AG04450 (cell line): ENCODE measurements at regions not wholly inside any gene's neighbourhood (a gene's known extent, or its start where the extent isn't known, plus 50 kb on each side); places are given as distances from the start of the nearest gene placed in this dataset.

Source experiments
- CTCF ChIA-PET: fragments of 300-600, 350-600 bp; formaldehyde crosslinking; extraction: SDS; loops from one replicate; lab custom pipeline; 2022; ENCODE audit warnings: antibody characterized with exemption, inconsistent platforms; lab: Charles Lee
- POLR2A ChIA-PET: fragments of 350-600 bp; formaldehyde crosslinking; extraction: SDS; loops from one replicate; lab custom pipeline; 2021; ENCODE audit warnings: antibody characterized with exemption, inconsistent platforms; lab: Yijun Ruan, JAX
- DNase-seq: peaks from one replicate; pipeline ENCODE4 v3.0.0-alpha.2; 2011; ENCODE audit warnings: low read depth, low spot score
- H3K27ac ChIP-seq: one replicate; pipeline ENCODE4 v1.5.1; 2012; ENCODE audit warnings: low read depth, low read length, control low read depth
- H3K27me3 ChIP-seq: one replicate; pipeline ENCODE4 v1.6.0; 2012; ENCODE audit warnings: low read length; ENCODE audit not compliant: control insufficient read depth, insufficient read depth
- H3K4me3 ChIP-seq: 2 replicates; pipeline ENCODE4 v1.5.1; 2011; ENCODE audit warnings: mild to moderate bottlenecking, low read depth, low read length, control low read depth
- H3K9me3 ChIP-seq: 2 replicates; pipeline ENCODE4 v1.5.1; 2012; ENCODE audit warnings: low read length; ENCODE audit not compliant: control insufficient read depth, insufficient read depth
- CTCF ChIP-seq: IDR thresholded peaks from 2 replicates; pipeline ENCODE4 v1.5.1; 2011; ENCODE audit warnings: low read depth, low read length, control low read depth, inconsistent platforms

- no peak overlapping the region for H3K4me3 ChIP-seq
- ChIA-PET POLR2A (no interaction called here), CTCF (interaction anchor here (0.8 kb wide), 1 partner anchor 263 kb away, joined by 3 read pairs; no protein-coding TSS in a partner anchor)
- no peak for DNase-seq
- no peaks in the 10 kb centered on the region for H3K9me3 ChIP-seq
- TF ChIP-seq CTCF = no peak
- no peaks in the 10 kb centered on the region for H3K27me3 ChIP-seq
- H3K27ac ChIP-seq = no peak overlapping the region
These were observed 411.1 kb upstream of the MPDZ start for GRCh38 chr9:13690595-13690994.

DNA sequence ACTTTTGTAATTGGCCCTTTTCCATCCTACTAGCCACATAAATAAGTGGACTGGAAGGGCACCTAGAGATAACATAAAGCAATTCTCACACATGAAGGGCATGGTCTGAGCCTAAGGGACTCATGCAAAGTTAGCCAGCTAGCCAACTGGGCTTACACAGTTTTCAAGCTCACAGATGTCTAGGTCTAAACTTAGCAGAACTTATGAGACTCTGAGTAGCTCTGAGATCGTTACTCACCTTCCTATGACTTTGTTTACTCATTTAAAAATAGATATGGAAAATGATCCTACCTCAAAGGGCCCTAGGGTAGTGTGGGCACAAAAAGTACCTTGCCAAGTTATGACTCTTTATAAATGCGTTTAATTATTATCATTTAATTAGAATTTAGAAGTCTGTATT, 410.4 kb upstream of the MPDZ start:
- Histone ChIP-seq H3K27me3 (no peaks in the 10 kb centered on the region), H3K4me3 (no peak overlapping the region), H3K9me3 (no peaks in the 10 kb centered on the region), H3K27ac (no peak overlapping the region)
- no peak for TF ChIP-seq CTCF
- ChIA-PET POLR2A (no interaction called here), CTCF (interaction anchor here (0.8 kb wide), 1 partner anchor 262 kb away, joined by 3 read pairs; no protein-coding TSS in a partner anchor)
- no peak for DNase-seq

DNA sequence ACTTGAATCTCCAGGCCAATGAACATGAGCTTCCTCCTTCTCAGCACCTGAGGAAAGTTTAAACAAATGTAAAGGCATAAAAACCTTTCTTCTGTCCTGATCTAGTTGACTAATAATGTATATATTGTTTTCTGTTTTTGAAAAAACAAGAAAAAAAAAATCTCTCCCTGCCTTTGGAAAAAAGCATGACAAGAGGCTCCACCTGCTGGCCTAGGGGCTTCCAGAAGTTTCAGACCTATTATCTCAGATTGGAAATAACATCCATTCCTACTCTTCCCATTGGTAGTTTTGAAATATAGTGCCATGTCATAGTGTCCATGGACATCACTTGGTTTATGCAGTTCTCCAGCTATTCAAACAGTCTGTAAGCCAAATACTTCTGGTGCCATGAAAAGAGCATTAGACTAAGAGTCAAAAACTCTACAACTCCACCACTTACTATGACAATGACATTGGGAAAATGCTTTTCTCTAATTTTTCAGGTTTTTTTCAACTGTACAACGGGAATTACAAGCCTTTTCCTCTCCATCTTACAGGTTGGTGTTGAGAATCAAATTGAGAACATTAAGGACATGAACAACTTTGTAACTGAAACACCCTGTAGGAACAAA, 409.6 kb upstream of the MPDZ start:
- POLR2A ChIA-PET = no interaction called here
- Histone ChIP-seq H3K27ac (no peak overlapping the region), H3K9me3 (no peaks in the 10 kb centered on the region), H3K27me3 (no peaks in the 10 kb centered on the region), H3K4me3 (no peak overlapping the region)
- peak; percentile 50 for TF ChIP-seq CTCF
- DNase-seq = no peak
- CTCF ChIA-PET = interaction anchor here (0.6 to 2.1 kb wide), 5 partner anchors 25 to 664 kb away, joined by 3 to 9 read pairs (median 3); no protein-coding TSS in a partner anchor

DNA sequence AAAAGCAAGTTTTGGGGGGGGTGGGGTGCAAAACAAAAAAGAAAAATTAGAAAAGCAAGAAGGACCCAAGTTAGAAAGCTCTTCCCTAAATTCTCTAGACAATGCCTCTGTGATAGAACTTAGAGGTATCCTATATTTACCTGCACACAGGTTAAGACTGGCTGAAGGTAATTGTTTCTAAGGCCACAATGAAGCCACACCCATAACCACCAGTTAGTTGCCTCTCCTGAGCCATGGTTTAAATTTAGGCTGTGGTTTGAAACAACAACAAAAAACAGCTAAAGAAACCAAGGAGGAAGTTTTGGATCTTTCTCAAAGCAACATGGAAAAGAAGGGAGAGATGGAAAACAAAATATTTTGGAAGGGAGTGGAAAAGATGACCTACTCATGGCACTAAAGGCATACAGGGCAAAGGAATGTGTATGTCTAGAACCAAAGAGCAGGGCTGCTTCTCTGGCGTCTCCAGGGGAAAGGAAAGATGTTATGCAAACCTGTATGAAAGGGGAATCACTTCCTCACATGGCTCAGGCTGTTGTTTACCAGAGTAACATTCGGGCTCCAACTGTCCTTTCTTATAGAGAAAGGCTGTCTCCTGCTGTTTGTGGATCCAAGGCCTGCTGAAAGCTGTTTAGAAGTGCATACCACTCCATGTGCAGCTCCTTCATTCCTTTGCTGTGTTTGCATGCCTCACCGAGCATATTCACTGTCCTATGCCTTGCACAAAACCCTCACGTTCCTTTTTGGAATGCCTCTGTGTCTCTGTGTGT, 408.9 kb upstream of the MPDZ start:
- no peaks in the 10 kb centered on the region for H3K27me3 ChIP-seq
- POLR2A ChIA-PET = no interaction called here
- no peak overlapping the region for H3K27ac ChIP-seq
- H3K9me3 ChIP-seq = no peaks in the 10 kb centered on the region
- no peak for DNase-seq
- H3K4me3 ChIP-seq = no peak overlapping the region
- CTCF ChIA-PET = interaction anchor here (0.6 to 2.1 kb wide), 8 partner anchors 14 to 707 kb away, joined by 3 to 9 read pairs (median 4); no protein-coding TSS in a partner anchor
- TF ChIP-seq CTCF = no peak

DNA sequence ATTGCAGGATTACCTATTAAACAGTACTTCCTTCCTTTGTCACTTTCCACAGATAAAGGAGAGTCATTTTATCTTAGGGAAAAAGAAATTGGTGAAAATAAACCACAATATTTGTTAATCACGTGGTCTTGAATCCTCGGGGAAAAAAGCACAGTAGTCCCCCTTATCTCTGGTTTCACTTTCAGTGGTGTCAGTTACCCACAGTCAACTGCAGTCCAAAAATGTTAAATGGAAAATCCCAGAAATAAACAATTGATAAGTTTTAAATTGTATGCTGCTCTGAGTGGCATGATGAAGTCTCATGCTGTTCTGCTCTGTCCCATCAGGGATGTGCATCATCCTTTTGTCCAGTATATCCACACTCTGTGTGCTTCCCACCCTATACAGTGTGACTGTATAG, 405.2 kb upstream of the MPDZ start:
- DNase-seq = no peak
- Histone ChIP-seq H3K27ac (no peak overlapping the region), H3K9me3 (no peaks in the 10 kb centered on the region), H3K4me3 (no peak overlapping the region), H3K27me3 (no peaks in the 10 kb centered on the region)
- CTCF ChIA-PET = interaction anchor here (1.0 kb wide), 1 partner anchor 669 kb away, joined by 3 read pairs; no protein-coding TSS in a partner anchor
- POLR2A ChIA-PET = no interaction called here
- no peak for TF ChIP-seq CTCF
